Esophagus squamous epithelium (tissue), 5 donors: ENCODE measurements at regions not wholly inside any gene's neighbourhood (a gene's known extent, or its start where the extent isn't known, plus 50 kb on each side); places are given as distances from the start of the nearest gene placed in this dataset.

Experiments
- DNase-seq: peaks from one replicate; lab custom pipeline; 2025; lab: John Stamatoyannopoulos, UW
- H3K27ac ChIP-seq, 4 donors: fragments of 200-600 bp; sonication (generic); one replicate each; pipeline ENCODE4 v1.5.1; 2016 to 2019; ENCODE audit warnings: mild to moderate bottlenecking in 1 of 4
- H3K27me3 ChIP-seq, 4 donors: fragments of 200-600 bp; sonication (generic); 1 replicate in 3 of 4; 2 replicates in 1 of 4; pipeline versions ENCODE4 v1.5.1 to v1.6.0; 2017 to 2021; ENCODE audit warnings: antibody characterized with exemption in 1 of 4
- H3K36me3 ChIP-seq, 3 donors: fragments of 200-600 bp; sonication (generic); one replicate each; pipeline ENCODE4 v1.5.1; 2016 to 2019
- H3K4me1 ChIP-seq, 3 donors: fragments of 200-600 bp; sonication (generic); one replicate each; pipeline ENCODE4 v1.5.1; 2017 to 2019
- H3K4me3 ChIP-seq, 4 donors: fragments of 200-600 bp; sonication (generic); 1 replicate in 3 of 4; 2 replicates in 1 of 4; pipeline ENCODE4 v1.5.1; 2016 to 2019; ENCODE audit warnings: mild to moderate bottlenecking in 2 of 4, moderate library complexity in 1 of 4
- H3K9me3 ChIP-seq, 3 donors: fragments of 200-600 bp; sonication (generic); one replicate each; pipeline ENCODE4 v1.5.1; 2016 to 2019
- POLR2A ChIP-seq, 4 donors: fragments of 450-650 bp; IDR thresholded peaks; one replicate each; pipeline ENCODE4 v1.6.1; 2017; ENCODE audit warnings: antibody characterized with exemption in 4 of 4, mild to moderate bottlenecking in 4 of 4, moderate library complexity in 3 of 4
- WGBS, 2 donors: methylation state at CpG; one replicate each; pipeline ENCODE4 v1.1.5; 2018; 5-methylcytosine and 5-hydroxymethylcytosine counted together
- intact Hi-C: fragments of 100-400 bp; cut with DNase I; formaldehyde crosslinking; loops from one replicate; pipeline ENCODE4 v1.15.0; 2022
- TF ChIP-seq, protein P1 (sequence below), 6 experiments: fragments of 450-650 bp in 4 of 6; fragments of 200-600 bp in 2 of 6; sonication (generic) in 2 of 6; IDR thresholded peaks; one replicate each; pipeline ENCODE4 v1.5.1; 2016 to 2019; ENCODE audit warnings: antibody characterized with exemption in 6 of 6, mild to moderate bottlenecking in 4 of 6, moderate library complexity in 4 of 6
- donor health status: DM: yes; HTN: yes; CAD: no.

- 84 to 86% methylated on average over 2 of the region's 2 CpGs for WGBS, 2 donors
- Histone ChIP-seq H3K4me3 (no peak overlapping the region), H3K9me3 (peaks cover 0 to 3% (median 0%) of the 10 kb centered on the region in 3 donors), H3K4me1 (no peaks in the 10 kb centered on the region), H3K27me3 (no peaks in the 10 kb centered on the region), H3K27ac (no peak overlapping the region), H3K36me3 (no peaks in the 10 kb centered on the region)
- no peak for DNase-seq
- intact Hi-C loops = no loop called here
- TF ChIP-seq POLR2A (IDR thresholded peaks at IDR 0.05) = no peak
- TF ChIP-seq, protein P1, sequence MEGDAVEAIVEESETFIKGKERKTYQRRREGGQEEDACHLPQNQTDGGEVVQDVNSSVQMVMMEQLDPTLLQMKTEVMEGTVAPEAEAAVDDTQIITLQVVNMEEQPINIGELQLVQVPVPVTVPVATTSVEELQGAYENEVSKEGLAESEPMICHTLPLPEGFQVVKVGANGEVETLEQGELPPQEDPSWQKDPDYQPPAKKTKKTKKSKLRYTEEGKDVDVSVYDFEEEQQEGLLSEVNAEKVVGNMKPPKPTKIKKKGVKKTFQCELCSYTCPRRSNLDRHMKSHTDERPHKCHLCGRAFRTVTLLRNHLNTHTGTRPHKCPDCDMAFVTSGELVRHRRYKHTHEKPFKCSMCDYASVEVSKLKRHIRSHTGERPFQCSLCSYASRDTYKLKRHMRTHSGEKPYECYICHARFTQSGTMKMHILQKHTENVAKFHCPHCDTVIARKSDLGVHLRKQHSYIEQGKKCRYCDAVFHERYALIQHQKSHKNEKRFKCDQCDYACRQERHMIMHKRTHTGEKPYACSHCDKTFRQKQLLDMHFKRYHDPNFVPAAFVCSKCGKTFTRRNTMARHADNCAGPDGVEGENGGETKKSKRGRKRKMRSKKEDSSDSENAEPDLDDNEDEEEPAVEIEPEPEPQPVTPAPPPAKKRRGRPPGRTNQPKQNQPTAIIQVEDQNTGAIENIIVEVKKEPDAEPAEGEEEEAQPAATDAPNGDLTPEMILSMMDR (IDR thresholded peaks at IDR 0.05) = no peak
These were observed 622.9 kb upstream of the SGO1 start for GRCh38 chr3:20808864-20809263.

DNA sequence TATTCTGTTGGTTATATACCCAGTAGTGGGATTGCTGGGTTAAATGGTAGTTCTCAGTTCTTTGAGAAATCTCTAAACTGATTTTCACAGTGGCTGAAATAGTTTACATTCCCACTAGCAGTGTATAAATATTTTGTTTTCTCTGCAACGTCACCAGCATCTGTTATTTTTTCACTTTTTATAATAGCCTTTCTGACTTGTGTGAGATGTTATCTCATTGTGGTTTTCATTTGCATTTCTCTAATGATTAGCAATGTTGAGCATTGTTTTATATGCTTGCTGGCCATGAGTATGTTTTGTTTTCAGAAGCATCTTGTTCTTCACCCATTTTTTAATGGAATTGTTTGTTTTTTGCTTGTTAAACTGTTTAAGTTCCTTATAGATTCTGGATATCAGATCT is 612.7 kb upstream of the SGO1 start:
- TF ChIP-seq, protein P1 (IDR thresholded peaks at IDR 0.05) = no peak
- WGBS, 2 donors = 50 to 57% methylated on average over 1 of the region's 1 CpG
- intact Hi-C loops = no loop called here

DNA sequence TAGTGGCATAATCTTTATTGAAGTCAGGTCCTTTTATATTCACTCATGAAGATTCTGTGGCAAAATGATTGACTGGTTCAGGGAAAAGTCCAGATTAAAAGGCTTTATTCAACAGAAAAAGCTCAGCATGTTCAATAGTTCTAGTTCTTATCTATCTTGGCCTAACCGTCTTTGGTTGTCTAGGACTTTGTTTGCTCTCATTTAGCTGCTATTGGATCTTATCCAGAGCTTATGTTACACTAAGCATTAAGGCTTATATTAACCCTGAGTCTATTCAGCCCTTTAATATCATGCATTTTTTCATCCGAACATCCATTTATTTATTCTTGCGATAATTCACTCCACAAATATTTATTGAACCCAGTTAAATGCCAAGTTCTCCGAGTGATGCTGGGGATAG is 601.0 kb upstream of the SGO1 start:
- H3K36me3 ChIP-seq = no peaks in the 10 kb centered on the region
- peaks cover 0 to 14% (median 0%) of the 10 kb centered on the region in 3 donors for H3K9me3 ChIP-seq
- no peak overlapping the region for H3K4me3 ChIP-seq
- H3K4me1 ChIP-seq = no peaks in the 10 kb centered on the region
- H3K27me3 ChIP-seq = no peaks in the 10 kb centered on the region
- WGBS, 2 donors = 27 to 39% methylated on average over 4 of the region's 4 CpGs
- intact Hi-C loops = no loop called here
- no peak for DNase-seq
- no peak overlapping the region for H3K27ac ChIP-seq
- TF ChIP-seq, protein P1 (IDR thresholded peaks at IDR 0.05) = no peak
- TF ChIP-seq POLR2A (IDR thresholded peaks at IDR 0.05) = no peak

More for the DNA sequence above, 612.7 kb upstream of the SGO1 start:
- Histone ChIP-seq H3K27ac (no peak overlapping the region), H3K36me3 (no peaks in the 10 kb centered on the region), H3K4me1 (no peaks in the 10 kb centered on the region), H3K4me3 (no peak overlapping the region), H3K9me3 (peaks cover 0 to 8% (median 0%) of the 10 kb centered on the region in 3 donors), H3K27me3 (no peaks in the 10 kb centered on the region)
- DNase-seq = no peak

GRCh38 chr3:20776692-20777091 is 590.7 kb upstream of the SGO1 start:
- DNase-seq = no peak
- intact Hi-C loops = no loop called here

DNA sequence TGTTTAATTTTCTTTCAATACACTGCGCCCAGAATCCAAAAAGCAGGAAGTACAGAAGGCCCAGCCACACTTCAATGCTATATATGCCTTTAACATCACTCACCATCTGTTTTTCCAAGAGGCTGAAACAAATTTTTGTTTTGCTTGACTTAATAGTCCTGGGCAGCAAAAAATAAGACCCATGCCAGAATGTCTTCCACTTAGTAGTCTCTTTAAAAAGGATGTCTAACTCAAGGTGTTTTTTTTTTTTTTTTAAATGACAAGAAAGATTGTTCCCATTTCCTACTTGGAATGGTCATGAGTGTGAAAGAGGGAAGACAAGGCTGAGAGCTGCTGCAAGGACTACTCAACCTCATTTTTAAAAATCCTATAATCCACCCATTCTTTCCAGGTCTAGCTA is 590.3 kb upstream of the SGO1 start:
- Histone ChIP-seq H3K27ac (no peak overlapping the region), H3K4me1 (no peaks in the 10 kb centered on the region), H3K4me3 (no peak overlapping the region), H3K9me3 (peaks cover 0 to 16% (median 0%) of the 10 kb centered on the region in 3 donors), H3K36me3 (no peaks in the 10 kb centered on the region), H3K27me3 (no peaks in the 10 kb centered on the region)
- no peak for DNase-seq
- intact Hi-C loops = no loop called here
- TF ChIP-seq, protein P1 (IDR thresholded peaks at IDR 0.05) = no peak
- no peak for TF ChIP-seq POLR2A (IDR thresholded peaks at IDR 0.05)
- WGBS, 2 donors = 0 to 42% methylated on average over 1 of the region's 1 CpG

More at GRCh38 chr3:20776692-20777091, 590.7 kb upstream of the SGO1 start:
- Histone ChIP-seq H3K27me3 (no peaks in the 10 kb centered on the region), H3K9me3 (peaks cover 0 to 16% (median 0%) of the 10 kb centered on the region in 3 donors), H3K36me3 (no peaks in the 10 kb centered on the region), H3K4me1 (no peaks in the 10 kb centered on the region), H3K27ac (no peak overlapping the region), H3K4me3 (no peak overlapping the region)
- 65 to 100% methylated on average over 1 of the region's 1 CpG for WGBS, 2 donors
- TF ChIP-seq, protein P1 (IDR thresholded peaks at IDR 0.05) = no peak
- TF ChIP-seq POLR2A (IDR thresholded peaks at IDR 0.05) = no peak
